Mesendoderm (in vitro differentiated cells): ENCODE measurements at regions not wholly inside any gene's neighbourhood (a gene's known extent, or its start where the extent isn't known, plus 50 kb on each side); places are given as distances from the start of the nearest gene placed in this dataset.

Experiments used
- DNase-seq: peaks from one replicate; pipeline ENCODE4 v3.0.0; 2013
- H2AK5ac ChIP-seq: 2 replicates; pipeline ENCODE4 v1.6.1; 2013; ENCODE audit warnings: low read length, inconsistent platforms
- H2BK120ac ChIP-seq: 2 replicates; pipeline ENCODE4 v1.6.1; 2013; ENCODE audit warnings: low read depth, mild to moderate bottlenecking, low read length, moderate library complexity, mixed read lengths
- H2BK15ac ChIP-seq: replicated peaks from 2 replicates; pipeline ENCODE4 v1.6.1; 2013; ENCODE audit warnings: low read depth, mild to moderate bottlenecking, moderate library complexity
- H2BK5ac ChIP-seq: 2 replicates; pipeline ENCODE4 v1.6.1; 2013; ENCODE audit warnings: low read length, inconsistent platforms
- H3K18ac ChIP-seq: 2 replicates; pipeline ENCODE4 v1.6.1; 2013; ENCODE audit warnings: mild to moderate bottlenecking, low read length, mixed read lengths
- H3K23ac ChIP-seq: one replicate; pipeline ENCODE4 v1.6.1; 2013; ENCODE audit warnings: low read length
- H3K27ac ChIP-seq: 2 replicates; pipeline ENCODE4 v1.5.1; 2013; ENCODE audit warnings: low read depth, mild to moderate bottlenecking, inconsistent platforms, low read length, moderate library complexity
- H3K27me3 ChIP-seq: 2 replicates; pipeline ENCODE4 v1.6.1; 2013; ENCODE audit warnings: low read length, control low read depth, mild to moderate bottlenecking, inconsistent platforms; ENCODE audit not compliant: insufficient read depth, poor library complexity
- H3K36me3 ChIP-seq: 2 replicates; pipeline ENCODE4 v1.6.1; 2013; ENCODE audit warnings: low read length, inconsistent platforms; ENCODE audit not compliant: control insufficient read depth, insufficient read depth
- H3K4ac ChIP-seq: one replicate; pipeline ENCODE4 v1.6.1; 2013; ENCODE audit warnings: low read depth, mild to moderate bottlenecking, low read length, moderate library complexity
- H3K4me1 ChIP-seq: 2 replicates; pipeline ENCODE4 v1.6.1; 2013; ENCODE audit warnings: low read depth, low read length, inconsistent platforms; ENCODE audit not compliant: control insufficient read depth
- H3K4me2 ChIP-seq: 2 replicates; pipeline ENCODE4 v1.6.1; 2013; ENCODE audit warnings: low read length
- H3K4me3 ChIP-seq: 2 replicates; pipeline ENCODE4 v1.5.1; 2013; ENCODE audit warnings: mild to moderate bottlenecking, low read length
- H3K56ac ChIP-seq: one replicate; pipeline ENCODE4 v1.6.1; 2013; ENCODE audit warnings: low read length
- H3K79me1 ChIP-seq: 2 replicates; pipeline ENCODE4 v1.6.1; 2013; ENCODE audit warnings: low read length, inconsistent platforms
- H3K79me2 ChIP-seq: 2 replicates; pipeline ENCODE4 v1.6.1; 2013; ENCODE audit warnings: mild to moderate bottlenecking, low read length; ENCODE audit not compliant: control insufficient read depth, insufficient read depth
- H3K9ac ChIP-seq: 2 replicates; pipeline ENCODE4 v1.6.1; 2013; ENCODE audit warnings: low read length, inconsistent platforms
- H4K5ac ChIP-seq: one replicate; pipeline ENCODE4 v1.6.1; 2013; ENCODE audit warnings: low read length
- H4K8ac ChIP-seq: one replicate; pipeline ENCODE4 v1.6.1; 2013; ENCODE audit warnings: low read depth, mild to moderate bottlenecking, control low read depth, low read length, moderate library complexity
- WGBS: extraction: QIAGEN DNeasy Blood & Tissue Kit; methylation state at CpG from one replicate; pipeline ENCODE4 v1.1.7; 2013; ENCODE audit warnings: low lambda C conversion rate, missing lambda C conversion rate; ENCODE audit not compliant: insufficient coverage; ENCODE audit errors: extremely low coverage; 5-methylcytosine and 5-hydroxymethylcytosine counted together

GRCh38 chr2:204050681-204051080, 114.1 kb downstream of the ICOS start:
- H3K27me3 ChIP-seq = no peaks in the 10 kb centered on the region
- DNase-seq = no peak

GRCh38 chr2:204051476-204051875, 114.9 kb downstream of the ICOS start:
- Histone ChIP-seq H3K18ac (no peak overlapping the region), H2BK15ac (no peak overlapping the region), H2AK5ac (no peak overlapping the region), H2BK5ac (no peak overlapping the region), H3K4me3 (no peak overlapping the region), H3K36me3 (no peaks in the 10 kb centered on the region), H3K4me2 (no peak overlapping the region), H3K27me3 (no peaks in the 10 kb centered on the region), H2BK120ac (no peak overlapping the region), H3K27ac (no peak overlapping the region), H4K5ac (no peak overlapping the region), H3K79me1 (no peaks in the 10 kb centered on the region), H3K4ac (no peak overlapping the region), H4K8ac (no peak overlapping the region), H3K56ac (no peak overlapping the region), H3K23ac (no peak overlapping the region), H3K79me2 (no peaks in the 10 kb centered on the region), H3K9ac (no peak overlapping the region), H3K4me1 (no peaks in the 10 kb centered on the region)
- peak; percentile 72 for DNase-seq
- no CpG with 5 or more reads among the region's 4 CpGs for WGBS

More at GRCh38 chr2:204050681-204051080, 114.1 kb downstream of the ICOS start:
- H2BK120ac ChIP-seq = no peak overlapping the region
- no peaks in the 10 kb centered on the region for H3K79me2 ChIP-seq
- no peak overlapping the region for H3K4me2 ChIP-seq
- H3K9ac ChIP-seq = no peak overlapping the region
- no peak overlapping the region for H2BK5ac ChIP-seq
- H2AK5ac ChIP-seq = no peak overlapping the region
- no peak overlapping the region for H4K5ac ChIP-seq
- WGBS = no CpG with 5 or more reads among the region's 5 CpGs
- no peaks in the 10 kb centered on the region for H3K79me1 ChIP-seq
- H3K4me1 ChIP-seq = no peaks in the 10 kb centered on the region
- no peaks in the 10 kb centered on the region for H3K36me3 ChIP-seq
- no peak overlapping the region for H3K23ac ChIP-seq
- no peak overlapping the region for H4K8ac ChIP-seq
- no peak overlapping the region for H3K27ac ChIP-seq
- H3K4me3 ChIP-seq = no peak overlapping the region
- H3K56ac ChIP-seq = no peak overlapping the region
- H3K4ac ChIP-seq = no peak overlapping the region
- no peak overlapping the region for H2BK15ac ChIP-seq
- no peak overlapping the region for H3K18ac ChIP-seq

GRCh38 chr2:204051984-204052556, 115.5 kb downstream of the ICOS start:
- Histone ChIP-seq H2BK5ac (no peak overlapping the region), H3K27ac (no peak overlapping the region), H2BK15ac (no peak overlapping the region), H3K36me3 (no peaks in the 10 kb centered on the region), H3K4ac (no peak overlapping the region), H2AK5ac (no peak overlapping the region), H3K18ac (no peak overlapping the region), H3K9ac (no peak overlapping the region), H2BK120ac (no peak overlapping the region), H4K8ac (no peak overlapping the region), H3K56ac (no peak overlapping the region), H3K4me3 (no peak overlapping the region), H3K79me2 (no peaks in the 10 kb centered on the region), H3K4me1 (no peaks in the 10 kb centered on the region), H4K5ac (no peak overlapping the region), H3K23ac (no peak overlapping the region), H3K27me3 (no peaks in the 10 kb centered on the region), H3K4me2 (no peak overlapping the region), H3K79me1 (no peaks in the 10 kb centered on the region)
- no CpG with 5 or more reads among the region's 3 CpGs for WGBS
- no peak for DNase-seq

GRCh38 chr2:204059016-204059415, 122.5 kb downstream of the ICOS start:
- no peaks in the 10 kb centered on the region for H3K79me1 ChIP-seq
- no peaks in the 10 kb centered on the region for H3K36me3 ChIP-seq
- H3K18ac ChIP-seq = no peak overlapping the region
- no peak for DNase-seq
- H4K5ac ChIP-seq = no peak overlapping the region
- H3K9ac ChIP-seq = no peak overlapping the region
- no peak overlapping the region for H4K8ac ChIP-seq
- H2BK120ac ChIP-seq = no peak overlapping the region
- WGBS = no CpG with 5 or more reads among the region's 5 CpGs
- H2AK5ac ChIP-seq = no peak overlapping the region
- no peak overlapping the region for H3K4me2 ChIP-seq
- H3K4ac ChIP-seq = no peak overlapping the region
- H3K27me3 ChIP-seq = no peaks in the 10 kb centered on the region
- no peak overlapping the region for H3K23ac ChIP-seq
- H2BK15ac ChIP-seq = peak overlapping the region; percentile 19
- H3K79me2 ChIP-seq = no peaks in the 10 kb centered on the region
- H3K4me1 ChIP-seq = no peaks in the 10 kb centered on the region
- no peak overlapping the region for H3K27ac ChIP-seq
- no peak overlapping the region for H2BK5ac ChIP-seq
- no peak overlapping the region for H3K56ac ChIP-seq
- no peak overlapping the region for H3K4me3 ChIP-seq

- Histone ChIP-seq H3K4me3 (no peak overlapping the region), H2BK5ac (no peak overlapping the region), H3K36me3 (no peaks in the 10 kb centered on the region), H3K56ac (no peak overlapping the region), H2BK15ac (no peak overlapping the region), H3K79me2 (no peaks in the 10 kb centered on the region), H3K4ac (no peak overlapping the region), H3K4me2 (no peak overlapping the region), H3K18ac (no peak overlapping the region), H3K27me3 (no peaks in the 10 kb centered on the region), H2BK120ac (no peak overlapping the region), H3K79me1 (no peaks in the 10 kb centered on the region), H3K9ac (no peak overlapping the region), H4K8ac (no peak overlapping the region), H3K27ac (no peak overlapping the region), H3K4me1 (no peaks in the 10 kb centered on the region), H4K5ac (no peak overlapping the region), H2AK5ac (no peak overlapping the region), H3K23ac (no peak overlapping the region)
- no peak for DNase-seq
- WGBS = no CpG with 5 or more reads among the region's 4 CpGs
Measured at GRCh38 chr2:204060841-204061240, 124.3 kb downstream of the ICOS start.

GRCh38 chr2:204061241-204061640, 124.7 kb downstream of the ICOS start:
- Histone ChIP-seq H3K4ac (no peak overlapping the region), H4K5ac (no peak overlapping the region), H3K18ac (no peak overlapping the region), H3K4me1 (no peaks in the 10 kb centered on the region), H3K79me1 (no peaks in the 10 kb centered on the region), H3K23ac (no peak overlapping the region), H3K4me3 (no peak overlapping the region), H3K9ac (no peak overlapping the region), H3K36me3 (no peaks in the 10 kb centered on the region), H3K27ac (no peak overlapping the region), H3K56ac (no peak overlapping the region), H2BK5ac (no peak overlapping the region), H3K27me3 (no peaks in the 10 kb centered on the region), H4K8ac (no peak overlapping the region), H2BK120ac (no peak overlapping the region), H2AK5ac (no peak overlapping the region), H3K4me2 (no peak overlapping the region), H3K79me2 (no peaks in the 10 kb centered on the region), H2BK15ac (no peak overlapping the region)
- no peak for DNase-seq
- WGBS = no CpG with 5 or more reads among the region's 4 CpGs
